ENCODE measurements at regions not wholly inside any gene's neighbourhood (a gene's known extent, or its start where the extent isn't known, plus 50 kb on each side); places are given as distances from the start of the nearest gene placed in this dataset.

DNA sequence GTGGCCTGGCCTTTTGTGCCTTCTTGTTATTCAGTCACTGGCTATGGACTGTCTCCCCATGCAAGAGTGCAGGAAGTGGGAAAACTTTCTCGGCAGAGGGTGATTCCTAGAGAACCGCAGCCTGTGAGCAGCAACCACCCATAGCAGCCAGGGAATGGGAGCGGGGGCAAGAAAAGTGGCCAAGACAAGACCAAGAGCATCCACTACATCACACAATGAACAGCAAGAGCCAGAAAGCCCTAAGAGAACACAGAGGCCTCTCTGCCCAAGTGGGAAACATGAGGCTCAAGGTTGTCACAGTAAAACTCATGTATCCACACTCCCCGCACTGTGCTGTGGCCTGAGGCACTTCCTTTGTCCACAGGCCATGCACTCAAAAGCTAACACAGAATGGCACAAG lies 129.1 kb upstream of the FSTL4 start:
- DNase-seq (ENCODE audit: low read depth): no peak

DNA sequence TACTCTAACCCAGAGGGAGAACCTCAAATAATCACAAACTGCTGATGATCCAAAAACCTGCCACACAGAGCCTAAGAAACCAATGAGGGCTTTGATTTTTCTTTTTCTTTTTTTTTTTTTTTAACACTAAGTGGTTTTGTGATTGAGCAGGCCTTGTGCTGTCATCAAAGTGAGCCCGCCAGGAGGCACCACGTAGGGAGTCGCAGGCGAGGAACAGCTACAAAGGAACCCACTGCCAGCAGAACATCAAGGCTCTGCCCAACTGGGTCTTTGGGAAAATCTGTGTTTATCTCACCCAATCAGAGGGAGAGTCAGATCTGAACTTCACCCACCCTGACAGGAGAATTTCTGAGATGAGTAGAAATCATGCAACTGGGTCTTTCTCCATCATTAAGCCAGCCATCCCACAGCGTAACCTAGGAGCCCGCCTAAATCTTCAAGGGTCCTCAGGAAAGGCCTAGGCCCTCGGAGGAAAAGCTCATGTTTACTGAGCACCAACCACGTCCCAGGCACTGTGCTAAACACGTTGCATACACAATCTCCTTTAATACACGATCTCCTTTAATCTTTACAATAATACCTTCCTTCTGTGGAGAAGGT lies 126.9 kb upstream of the FSTL4 start:
- no peak for DNase-seq (ENCODE audit: low read depth)

DNA sequence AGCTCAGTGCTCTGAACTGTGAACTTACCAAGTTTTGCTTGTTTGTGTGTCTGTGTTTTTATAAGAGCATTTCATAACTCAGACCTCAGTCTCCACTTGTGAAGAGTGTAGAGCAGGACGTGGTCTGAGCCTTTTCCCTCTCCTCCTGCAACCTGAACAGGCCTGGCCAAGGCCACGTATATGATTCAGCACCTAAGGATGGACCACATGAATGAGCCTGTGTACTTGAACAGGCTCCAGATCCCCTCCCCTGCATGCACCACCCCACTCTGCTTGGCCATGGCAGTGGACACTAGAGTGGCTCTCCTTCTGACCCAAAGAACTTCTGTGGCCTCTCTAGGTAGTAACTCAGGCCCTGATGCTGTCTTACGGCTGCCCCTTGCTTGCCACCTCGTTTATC lies 125.9 kb upstream of the FSTL4 start:
- DNase-seq (ENCODE audit: low read depth): no peak

DNA sequence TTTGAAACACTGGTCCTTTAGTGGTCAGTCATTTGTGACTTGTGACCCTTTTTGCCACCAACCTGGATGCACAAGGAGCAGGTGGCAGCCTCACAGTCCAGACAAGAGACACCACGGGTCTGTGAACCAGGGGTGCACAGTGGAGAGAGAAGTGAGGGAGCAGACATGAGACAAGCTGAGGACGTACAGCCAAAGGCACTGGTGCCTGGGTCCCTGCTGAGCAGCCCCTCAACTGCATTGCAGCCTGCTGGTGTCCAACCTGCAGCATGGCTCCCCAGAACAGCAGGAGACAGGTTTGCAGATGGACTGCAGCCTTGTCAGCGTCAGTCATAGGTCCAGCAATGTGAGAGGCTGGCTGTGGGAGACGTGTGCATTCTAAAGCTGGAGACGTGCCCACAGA lies 124.2 kb upstream of the FSTL4 start:
- no peak for DNase-seq (ENCODE audit: low read depth)

DNA sequence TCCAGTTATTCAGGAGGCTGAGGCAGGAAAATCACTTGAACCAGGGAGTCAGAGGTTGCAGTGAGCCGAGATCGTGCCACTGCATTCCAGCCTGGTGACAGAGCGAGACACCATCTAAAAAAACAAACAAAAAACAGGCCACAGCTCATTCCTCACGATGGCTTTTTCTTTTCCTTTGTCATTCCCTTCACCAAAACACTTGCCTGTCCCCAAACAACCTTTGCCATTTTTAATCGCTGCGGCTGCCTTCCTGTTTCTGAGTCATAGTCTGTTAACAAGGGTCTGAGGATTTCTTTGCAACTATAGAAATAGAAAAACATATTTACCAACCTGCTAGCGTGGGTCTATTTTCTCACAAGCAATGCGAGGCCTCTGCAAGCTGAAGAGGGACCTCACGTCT lies 123.0 kb upstream of the FSTL4 start:
- DNase-seq (ENCODE audit: low read depth): no peak

DNA sequence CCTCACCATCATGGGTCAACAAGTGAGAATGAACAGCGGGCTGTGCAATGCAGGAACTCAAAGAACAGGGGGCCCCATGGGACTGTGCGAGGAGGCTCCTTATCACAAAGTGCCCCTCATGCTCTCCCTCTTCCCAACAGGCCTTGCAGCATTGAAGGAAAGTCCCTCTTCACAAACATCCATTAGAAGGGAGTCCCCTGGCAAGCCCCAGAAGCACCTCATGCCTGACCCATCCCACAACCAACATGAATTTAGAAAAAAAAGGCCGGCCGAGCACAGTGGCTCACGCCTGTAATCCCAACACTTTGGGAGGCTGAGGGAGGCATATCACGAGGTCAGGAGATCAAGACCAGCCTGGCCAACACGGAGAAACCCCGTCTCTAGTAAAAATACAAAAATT lies 122.6 kb upstream of the FSTL4 start:
- no peak for DNase-seq (ENCODE audit: low read depth)

DNA sequence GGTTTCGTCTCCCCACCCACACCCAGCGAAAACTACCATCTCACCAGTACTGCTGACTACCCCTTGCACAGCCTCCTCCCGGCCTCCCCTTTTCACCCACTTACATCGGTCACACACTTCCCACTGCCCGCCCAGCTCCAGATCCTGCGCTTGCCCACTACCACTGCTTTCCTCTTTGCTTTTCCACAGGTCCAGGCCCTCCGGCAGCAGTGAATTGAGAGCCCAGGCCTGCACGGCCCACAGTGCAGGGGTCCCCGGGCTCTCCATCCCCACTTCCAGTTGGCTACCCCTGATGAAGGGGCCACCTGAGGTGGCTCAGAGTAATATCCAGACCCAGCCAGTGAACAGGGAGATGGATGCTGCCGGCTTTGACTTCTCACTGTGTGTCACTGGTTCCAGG lies 120.2 kb upstream of the FSTL4 start:
- DNase-seq (ENCODE audit: low read depth): no peak

DNA sequence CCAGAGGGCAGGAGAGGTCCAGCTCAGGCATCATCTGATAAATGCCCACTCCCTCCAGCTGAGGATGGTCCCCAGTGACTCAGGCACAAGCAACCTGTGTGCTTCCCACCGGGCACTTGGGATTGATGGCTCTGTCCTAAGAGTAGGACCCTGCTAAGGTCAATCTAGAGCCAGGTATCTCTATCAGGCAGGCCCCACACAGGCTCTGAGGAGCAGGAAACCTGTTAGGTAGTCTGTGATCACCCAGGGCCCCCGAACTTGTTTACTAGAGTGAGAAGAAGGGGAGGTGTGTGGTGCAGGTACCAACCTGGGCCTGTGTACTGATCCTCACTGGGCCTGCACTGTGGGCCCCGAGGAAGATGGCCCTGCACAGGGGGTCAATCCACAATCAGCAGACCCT lies 119.6 kb upstream of the FSTL4 start:
- DNase-seq (ENCODE audit: low read depth): no peak

DNA sequence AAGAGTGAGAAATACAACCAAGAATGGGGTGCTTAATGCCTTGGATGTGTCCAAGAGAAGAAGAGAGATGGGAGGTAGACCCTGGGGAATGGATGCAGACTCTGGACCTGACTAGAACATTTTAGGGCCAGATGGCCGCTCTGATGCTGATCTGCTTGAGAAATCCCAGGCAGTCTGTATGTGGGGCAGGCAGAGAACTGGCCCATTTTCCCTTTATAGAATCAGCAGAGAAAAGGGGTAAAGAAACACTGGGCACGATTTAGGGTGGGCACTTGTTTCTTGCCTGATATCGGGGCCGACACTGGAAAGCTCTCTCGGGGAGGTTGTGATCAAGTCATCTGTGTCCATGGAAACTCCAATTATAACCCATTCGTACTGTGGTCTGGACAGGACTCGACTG lies 118.5 kb upstream of the FSTL4 start:
- no peak for DNase-seq (ENCODE audit: low read depth)

DNA sequence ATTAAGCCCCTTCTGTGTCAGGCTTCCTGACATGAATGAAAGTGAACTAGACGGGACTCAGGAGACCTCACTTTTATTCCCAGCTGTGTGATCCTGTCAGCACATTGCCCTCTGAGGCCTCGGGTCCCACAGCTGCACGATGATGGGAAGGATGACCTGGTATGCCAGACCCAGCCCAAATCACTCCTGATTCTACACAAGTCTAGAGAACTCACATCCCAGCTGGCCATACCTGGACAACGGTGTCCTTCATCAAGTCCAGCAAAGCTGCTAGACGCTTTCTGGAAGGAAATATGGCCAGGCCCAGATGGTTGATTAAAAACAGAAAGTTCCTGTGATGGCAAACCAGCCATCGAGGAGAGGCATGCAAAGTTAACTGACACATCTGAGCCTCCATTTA lies 118.0 kb upstream of the FSTL4 start:
- DNase-seq (ENCODE audit: low read depth): no peak

DNA sequence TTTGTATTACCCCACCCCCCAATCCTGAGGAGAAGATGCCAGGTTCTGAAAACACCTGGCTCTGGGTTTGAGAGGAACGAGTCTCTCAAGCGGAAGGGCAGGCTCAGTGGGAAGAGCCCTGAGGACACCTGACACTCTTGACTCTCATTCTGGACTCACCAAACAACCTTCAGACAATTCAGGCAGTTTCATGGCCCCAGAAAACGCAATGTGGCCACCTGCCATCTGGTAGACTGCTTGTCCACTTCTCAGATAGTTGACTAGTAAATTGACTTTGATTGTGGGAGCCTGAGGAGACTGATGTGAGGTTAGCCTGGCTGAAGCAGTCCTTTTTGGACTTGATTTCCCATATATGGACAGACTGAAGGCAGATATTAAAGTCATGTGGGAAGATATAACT lies 117.5 kb upstream of the FSTL4 start:
- DNase-seq (ENCODE audit: low read depth): no peak

DNA sequence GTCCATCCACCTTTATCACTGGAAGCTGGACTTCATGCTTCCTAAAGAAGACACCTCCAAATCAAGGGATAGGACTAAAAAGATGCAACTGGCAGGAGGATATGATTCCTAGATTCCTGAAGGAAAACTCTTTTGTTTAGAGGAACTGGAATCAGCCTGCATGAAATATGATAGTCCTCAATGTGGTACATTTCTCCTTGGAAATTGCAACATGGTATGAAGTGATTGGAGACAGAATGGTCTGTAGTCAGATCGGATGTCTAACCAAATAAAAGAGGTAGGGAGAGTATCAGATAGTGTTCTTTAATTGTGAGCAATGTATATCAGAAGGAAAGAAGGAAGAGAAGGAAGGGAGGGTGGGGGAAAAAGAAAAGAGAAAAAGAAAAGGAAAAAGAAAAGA lies 116.1 kb upstream of the FSTL4 start:
- no peak for DNase-seq (ENCODE audit: low read depth)

DNA sequence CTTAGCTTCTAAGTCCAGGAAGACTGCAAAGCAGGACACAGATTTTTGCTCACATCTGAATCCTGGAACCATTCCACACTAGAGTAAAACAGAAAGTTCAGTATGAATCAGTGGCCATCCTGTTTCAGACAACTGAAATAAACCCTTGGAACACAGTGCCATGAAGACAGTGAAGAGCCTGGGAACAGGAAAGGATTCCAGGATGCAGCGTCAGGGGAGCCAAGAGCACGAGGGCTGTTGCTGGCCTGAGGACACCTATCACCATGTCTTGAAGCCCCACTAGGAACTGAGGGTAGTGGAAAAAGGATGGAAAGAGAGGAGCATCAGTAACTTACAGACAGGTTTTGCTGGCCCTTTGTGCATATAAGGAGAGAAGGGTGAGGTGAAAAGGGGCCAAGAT lies 115.3 kb upstream of the FSTL4 start:
- no peak for DNase-seq (ENCODE audit: low read depth)

DNA sequence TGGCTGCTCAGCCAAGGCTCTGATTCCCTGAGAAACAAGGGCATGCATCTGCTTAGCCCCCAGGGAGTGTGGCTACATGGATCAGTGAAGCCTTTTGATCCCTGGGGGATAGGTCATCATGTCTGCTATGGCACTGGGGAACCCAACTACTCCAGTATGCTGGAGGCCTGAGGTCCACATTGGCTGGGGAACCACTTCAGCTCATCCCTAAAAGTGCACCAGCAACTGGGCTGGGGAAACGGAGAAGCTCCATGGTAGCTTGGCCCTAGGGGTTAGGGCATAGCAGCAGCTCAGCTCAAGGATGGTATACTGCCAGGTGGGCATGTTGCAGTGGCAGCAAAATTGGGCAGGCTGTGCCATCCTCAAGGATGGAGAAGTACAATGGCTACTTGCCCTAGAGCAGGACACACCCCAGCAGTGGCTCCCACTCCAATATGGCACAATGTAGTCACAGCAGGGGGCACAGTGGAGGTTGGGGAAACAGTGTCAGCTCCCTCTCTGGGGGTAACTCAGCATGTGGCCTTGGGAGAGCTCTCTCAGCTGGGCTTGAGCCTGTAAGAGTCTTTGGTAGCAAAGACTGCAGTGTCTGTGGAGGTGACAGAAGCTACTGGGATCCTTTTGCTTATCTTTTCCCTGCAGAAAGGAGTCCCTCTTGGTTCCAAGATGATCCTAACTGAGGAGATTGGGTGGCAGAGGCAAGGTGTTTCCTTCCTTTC lies 111.5 kb upstream of the FSTL4 start:
- no peak for DNase-seq (ENCODE audit: low read depth)

DNA sequence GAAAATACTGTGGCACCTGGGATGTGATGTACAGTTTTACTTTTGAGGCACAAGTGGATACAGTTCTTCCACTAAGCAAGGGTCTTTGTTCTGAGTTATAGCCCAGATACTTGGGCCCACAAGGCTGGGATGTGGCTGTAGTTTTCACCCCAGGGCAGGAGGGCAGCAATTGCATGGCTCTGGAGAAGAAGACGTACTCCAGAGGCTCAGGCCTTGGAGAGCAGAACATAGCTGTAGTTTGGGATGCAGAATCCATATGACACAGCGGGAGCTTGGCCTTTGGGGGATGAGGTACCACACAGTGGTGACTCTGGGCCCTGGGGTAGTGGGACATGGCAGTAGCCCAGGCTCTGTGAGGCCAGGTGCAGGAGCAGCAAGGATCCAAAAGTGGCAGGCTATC lies 110.8 kb upstream of the FSTL4 start:
- DNase-seq (ENCODE audit: low read depth): no peak

DNA sequence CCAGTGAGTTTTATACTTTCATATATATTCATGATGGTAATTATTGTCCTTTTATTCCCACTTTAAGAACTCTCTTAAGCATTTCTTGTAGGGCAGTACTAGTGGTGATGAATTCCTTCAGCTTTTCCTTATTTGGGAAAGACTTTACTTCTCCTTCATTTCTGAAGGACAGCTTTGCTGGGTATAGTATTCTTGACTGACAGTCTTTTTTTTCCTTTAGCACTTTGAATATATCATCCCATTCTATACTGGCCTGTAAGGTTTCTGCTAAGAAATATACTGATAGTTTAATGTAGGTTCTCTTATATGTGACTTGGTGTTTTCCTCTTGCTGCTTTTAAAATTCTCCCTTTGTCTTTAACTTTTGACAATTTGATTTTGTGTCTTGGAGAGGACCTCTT lies 109.0 kb upstream of the FSTL4 start:
- DNase-seq (ENCODE audit: low read depth): no peak

DNA sequence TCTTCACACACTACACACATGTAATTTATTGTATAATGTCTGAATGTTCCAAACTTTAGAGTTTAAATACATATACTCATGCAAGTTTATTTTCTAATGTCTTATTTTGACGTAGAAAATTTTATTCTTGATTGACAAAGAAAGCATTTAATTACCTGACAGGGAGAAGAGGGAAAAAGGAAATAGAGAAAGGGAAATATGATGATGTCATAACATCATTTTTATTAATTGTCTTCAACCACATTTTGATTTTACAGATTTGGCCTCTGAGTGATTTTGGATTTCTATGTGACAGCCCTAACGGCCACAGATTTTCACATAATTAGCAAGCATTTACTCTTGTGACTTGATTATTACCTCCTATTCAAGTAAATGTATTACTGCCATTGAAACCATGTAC lies 106.1 kb upstream of the FSTL4 start:
- no peak for DNase-seq (ENCODE audit: low read depth)

DNA sequence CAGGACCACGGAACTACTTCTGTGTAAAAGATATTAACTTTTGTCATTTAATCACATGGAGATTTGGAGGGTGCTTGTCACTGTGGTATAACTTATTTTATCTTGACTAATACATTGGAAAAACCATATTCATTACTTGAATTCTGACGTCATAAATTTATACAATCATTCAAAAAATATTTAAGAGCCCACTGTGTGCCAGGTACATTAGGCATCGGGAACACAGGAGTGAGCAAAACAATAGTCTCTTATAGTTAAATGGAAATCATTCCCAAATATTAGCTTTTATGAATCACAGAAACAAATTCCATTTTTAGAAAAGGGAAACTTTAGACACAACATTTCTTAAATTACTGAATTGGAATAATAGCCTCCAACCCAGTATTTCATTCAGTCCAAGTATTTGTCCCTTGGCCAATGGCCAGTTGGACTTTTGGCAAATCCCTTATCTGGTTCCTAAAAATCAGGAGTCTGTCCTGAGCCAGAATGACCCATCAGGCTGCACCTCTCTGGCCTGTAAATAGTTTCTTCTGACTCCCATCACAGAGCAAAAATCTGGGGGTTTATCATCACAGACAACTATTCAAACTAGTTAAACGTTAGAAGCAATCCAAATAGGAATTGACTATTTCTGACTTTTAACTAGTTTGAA lies 104.3 kb upstream of the FSTL4 start:
- no peak for DNase-seq (ENCODE audit: low read depth)

DNA sequence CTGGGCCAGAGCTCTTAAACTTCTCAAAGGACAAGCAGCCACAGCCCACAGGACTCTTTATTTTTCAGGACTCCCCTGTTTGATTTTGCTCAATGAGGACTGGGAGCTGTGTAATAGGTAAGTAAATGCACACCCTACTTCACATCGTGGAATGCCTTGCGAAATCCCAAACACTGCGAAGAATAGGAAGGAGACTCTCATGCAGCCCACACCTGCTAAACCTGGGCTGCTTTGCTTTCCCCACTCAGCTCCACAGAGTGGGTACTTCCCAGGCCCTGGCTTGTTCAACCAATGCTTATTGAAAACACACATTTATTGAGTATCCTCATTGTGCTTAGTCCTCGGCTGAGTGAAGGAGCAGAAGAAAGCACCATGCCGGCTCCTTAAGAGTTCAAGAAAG lies 103.3 kb upstream of the FSTL4 start:
- no peak for DNase-seq (ENCODE audit: low read depth)

DNA sequence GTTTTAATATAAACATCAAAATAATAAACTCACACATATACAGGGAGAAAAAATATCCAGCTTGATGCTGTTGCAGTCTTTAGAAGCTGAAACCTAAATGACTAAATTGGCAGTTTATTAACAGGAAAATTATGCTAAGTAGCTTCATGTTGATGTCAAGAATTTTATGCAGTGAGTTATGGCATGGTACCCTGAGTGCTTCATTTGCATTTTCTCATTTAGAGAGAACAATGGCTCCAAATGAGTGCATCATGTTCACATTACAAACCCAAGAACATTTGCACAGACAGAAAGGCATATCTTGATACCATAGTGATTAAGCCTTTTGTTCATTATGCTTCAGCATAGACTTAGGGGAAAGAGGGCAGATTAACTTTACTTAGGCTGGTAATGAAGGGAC lies 102.9 kb upstream of the FSTL4 start:
- no peak for DNase-seq (ENCODE audit: low read depth)

DNA sequence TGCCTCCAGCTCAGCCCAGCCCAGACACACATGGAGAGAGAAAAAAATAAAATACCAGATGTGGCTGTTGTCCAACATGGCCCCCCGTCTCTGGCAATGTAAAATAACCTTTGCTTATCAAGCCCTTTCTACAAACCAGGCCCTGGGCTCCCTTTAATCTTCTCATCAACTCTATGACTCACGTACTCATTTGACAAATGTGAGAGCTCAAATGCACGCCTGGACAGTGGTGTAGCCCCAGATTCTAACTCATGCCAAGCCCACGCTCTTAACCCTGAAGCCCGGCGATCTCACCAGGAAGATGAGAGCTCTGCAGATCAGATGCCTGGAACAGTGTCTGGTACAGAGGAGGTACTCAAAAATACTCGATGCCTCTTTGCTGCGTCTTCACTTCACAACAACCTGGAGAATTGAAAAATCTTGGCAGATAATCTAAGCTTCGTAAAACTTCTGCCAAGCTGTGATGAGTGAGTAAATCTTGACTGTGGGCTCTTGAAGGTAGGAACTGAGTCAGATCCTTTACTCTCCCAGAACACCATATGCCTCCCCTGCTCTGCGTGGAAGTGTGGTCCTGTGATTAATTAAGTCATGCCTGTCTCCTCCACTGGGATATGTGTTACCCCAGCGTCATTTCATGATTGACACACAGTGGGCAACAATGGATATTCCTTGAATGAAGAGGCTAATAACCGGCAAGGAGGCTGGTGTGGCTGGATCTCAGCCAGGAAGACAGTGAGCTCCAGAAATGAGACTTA lies 102.0 kb upstream of the FSTL4 start:
- DNase-seq (ENCODE audit: low read depth): no peak

DNA sequence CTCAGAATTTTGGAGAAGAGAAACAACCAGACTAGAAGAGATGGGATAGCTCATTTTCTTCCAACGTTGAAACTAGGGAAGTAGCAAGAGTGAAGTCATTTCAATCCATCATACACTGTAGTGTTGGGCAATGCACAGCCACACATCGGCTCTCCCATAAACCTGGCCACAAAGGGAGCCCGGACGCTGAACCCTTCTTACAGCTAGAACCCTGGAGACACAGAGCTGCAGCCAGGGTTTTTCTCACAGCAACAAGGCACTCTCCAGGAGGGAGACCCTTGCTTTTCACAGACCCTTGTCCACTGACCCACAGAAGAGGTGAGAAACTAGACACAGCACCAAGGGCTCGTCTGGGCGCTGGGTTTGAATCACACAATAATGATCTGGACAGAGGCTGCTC lies 101.4 kb upstream of the FSTL4 start:
- no peak for DNase-seq (ENCODE audit: low read depth)

DNA sequence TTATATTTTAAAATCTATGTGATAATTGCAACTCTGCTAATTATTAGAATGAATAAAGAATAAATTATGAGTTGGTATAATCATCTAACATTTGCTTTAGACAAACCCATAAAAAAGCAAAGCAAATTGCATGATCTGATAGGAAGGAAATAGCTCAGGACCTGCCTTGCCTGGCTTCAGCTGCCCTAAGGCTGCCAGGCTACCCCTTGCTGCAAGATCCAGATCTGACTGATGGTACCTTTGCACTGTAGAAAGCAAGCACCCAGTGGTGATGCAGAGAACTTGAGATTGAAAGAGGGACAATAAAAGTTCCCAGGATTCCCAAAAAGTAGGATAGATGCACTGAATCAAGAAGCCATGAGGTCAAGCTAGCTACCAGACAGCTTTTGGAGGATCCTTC lies 100.9 kb upstream of the FSTL4 start:
- no peak for DNase-seq (ENCODE audit: low read depth)
